K562 (cell line): ENCODE measurements at regions not wholly inside any gene's neighbourhood (a gene's known extent, or its start where the extent isn't known, plus 50 kb on each side); places are given as distances from the start of the nearest gene placed in this dataset.

Source experiments
- ATAC-seq: fragments of 200-7000 bp; cut with Tn5 transposase; 3 replicates; pipeline ENCODE4 v1.9.1; 2020; ENCODE audit warnings: moderate library complexity
- BruUV-seq: library from RNA; stranded (reverse); fragments of 400-500 nt; replicated peaks from 2 replicates; lab custom pipeline; 2021; lab: Mats Ljungman, UMichigan
- CTCF ChIA-PET: fragments of 300-600 bp; formaldehyde crosslinking; extraction: SDS; loops from one replicate; lab custom pipeline; 2021; ENCODE audit warnings: low intra/inter-chr PET ratio; lab: Yijun Ruan, JAX
- POLR2A ChIA-PET: fragments of 300-600, 350-650 bp; sonication (Branson Sonifier 250); formaldehyde crosslinking; extraction: SDS; loops from one replicate; lab custom pipeline; 2021; ENCODE audit warnings: antibody characterized with exemption, inconsistent platforms; lab: Yijun Ruan, JAX
- DNase-seq, 4 experiments: peaks; one replicate each; pipeline versions ENCODE4 v3.0.0 to v3.0.0-alpha.2; 2011 to 2018; ENCODE audit warnings: low spot score in 3 of 4, mixed read lengths in 3 of 4; ENCODE audit errors: extremely low read depth in 1 of 4
- FAIRE-seq: peaks from 2 replicates; lab custom pipeline; 2011; peaks lifted over from hg19 to GRCh38; lab: Jason Lieb, UNC
- H2AFZ ChIP-seq: 2 replicates; pipeline ENCODE4 v1.6.0; 2011; ENCODE audit warnings: low read depth, low read length, control low read depth, inconsistent platforms
- H3K27ac ChIP-seq: fragments of 200-600 bp; 3 replicates; pipeline ENCODE4 v1.8.0; 2011; ENCODE audit warnings: low read depth, mild to moderate bottlenecking, control low read depth, inconsistent platforms, low read length, moderate library complexity, mixed read lengths; ENCODE audit errors: extremely low read depth
- H3K27me3 ChIP-seq, 2 experiments: fragments of 300-600 bp in 1 of 2; 2 replicates in 1 of 2; 3 replicates in 1 of 2; pipeline versions ENCODE4 v1.6.0 to v1.8.0; 2011; ENCODE audit warnings: inconsistent platforms in 2 of 2, low read length in 2 of 2, mild to moderate bottlenecking in 1 of 2, mixed read lengths in 1 of 2, moderate library complexity in 1 of 2; ENCODE audit not compliant: control insufficient read depth in 2 of 2, insufficient read depth in 2 of 2
- H3K36me3 ChIP-seq: fragments of 300-600 bp; 3 replicates; pipeline ENCODE4 v1.8.0; 2011; ENCODE audit warnings: mild to moderate bottlenecking, low read length, inconsistent platforms; ENCODE audit not compliant: control insufficient read depth, insufficient read depth
- H3K4me1 ChIP-seq, 2 experiments: fragments of 200-600 bp in 1 of 2; replicated peaks in 1 of 2; 2 replicates in 1 of 2; 3 replicates in 1 of 2; pipeline versions ENCODE4 v1.5.1 to v1.8.0; 2011; ENCODE audit warnings: inconsistent platforms in 2 of 2, low read length in 2 of 2, mild to moderate bottlenecking in 1 of 2, mixed read lengths in 1 of 2, moderate library complexity in 1 of 2; ENCODE audit not compliant: control insufficient read depth in 2 of 2, insufficient read depth in 2 of 2
- H3K4me2 ChIP-seq: 2 replicates; pipeline ENCODE4 v1.6.1; 2011; ENCODE audit warnings: low read length, control low read depth, inconsistent platforms, mixed read lengths; ENCODE audit not compliant: insufficient read depth
- H3K4me3 ChIP-seq: fragments of 200-600 bp; sonication (generic), shearing (Covaris generic); 2 replicates; pipeline ENCODE4 v1.5.1; 2016; ENCODE audit warnings: control low read depth, inconsistent platforms
- H3K79me2 ChIP-seq: fragments of 200-600 bp; 3 replicates; pipeline ENCODE4 v1.8.0; 2011; ENCODE audit warnings: low read length, inconsistent platforms; ENCODE audit not compliant: control insufficient read depth, insufficient read depth
- H3K9ac ChIP-seq, 2 experiments: 2 replicates each; pipeline versions ENCODE4 v1.6.0 to v1.6.1; 2011; ENCODE audit warnings: low read depth in 2 of 2, low read length in 2 of 2, control low read depth in 1 of 2, inconsistent platforms in 1 of 2, mild to moderate bottlenecking in 1 of 2, mixed read lengths in 1 of 2; ENCODE audit not compliant: insufficient read depth in 1 of 2
- H3K9me1 ChIP-seq: one replicate; pipeline ENCODE4 v1.6.0; 2011; ENCODE audit warnings: inconsistent platforms, mild to moderate bottlenecking, low read length, moderate library complexity; ENCODE audit not compliant: control insufficient read depth, insufficient read depth
- H3K9me3 ChIP-seq: replicated peaks from 2 replicates; pipeline ENCODE4 v1.5.1; 2011; ENCODE audit warnings: low read depth, low read length, inconsistent platforms; ENCODE audit not compliant: control insufficient read depth, insufficient read depth
- H4K20me1 ChIP-seq: replicated peaks from 2 replicates; pipeline ENCODE4 v1.6.1; 2011; ENCODE audit warnings: low read length, inconsistent platforms, mixed read lengths; ENCODE audit not compliant: control insufficient read depth, insufficient read depth
- ELF1 ChIP-seq: fragments of 200-800 bp; sonication (Bioruptor generic); IDR thresholded peaks from 2 replicates; pipeline ENCODE4 v1.6.1; 2016; ENCODE audit warnings: missing genetic modification characterization, missing compliant biosample characterization
- IRF2 ChIP-seq: sonication (generic); formaldehyde crosslinking; IDR thresholded peaks from 2 replicates; pipeline ENCODE4 v1.8.1; 2022; ENCODE audit warnings: mild to moderate bottlenecking, missing genetic modification reagents
- PCBP2 ChIP-seq: fragments of 200-400 bp; formaldehyde crosslinking; IDR thresholded peaks from 2 replicates; pipeline ENCODE4 v1.6.1; 2018; ENCODE audit warnings: low read length, low read depth, mild to moderate bottlenecking, moderate library complexity; ENCODE audit not compliant: poor library complexity, severe bottlenecking
- SIN3B ChIP-seq: fragments of 450-650 bp; IDR thresholded peaks from 2 replicates; pipeline ENCODE4 v1.6.1; 2017; ENCODE audit warnings: low read depth, mild to moderate bottlenecking, moderate library complexity
- ZFX ChIP-seq: sonication (generic); formaldehyde crosslinking; IDR thresholded peaks from 2 replicates; pipeline ENCODE4 v1.8.0; 2022; ENCODE audit warnings: mild to moderate bottlenecking, missing genetic modification reagents, moderate library complexity
- ZNF212 ChIP-seq: fragments of 450-650 bp; formaldehyde crosslinking; IDR thresholded peaks from 2 replicates; pipeline ENCODE4 v1.4.0; 2020; ENCODE audit warnings: mild to moderate bottlenecking
- WGBS: fragments of 100-300 bp; shearing (Covaris generic); methylation state at CpG from one replicate; pipeline ENCODE4 v1.1.6; 2016; ENCODE audit warnings: low coverage, mixed read lengths; ENCODE audit not compliant: insufficient coverage; ENCODE audit errors: missing lambda C conversion rate; 5-methylcytosine and 5-hydroxymethylcytosine counted together
- in situ Hi-C: fragments of 300-500 bp; cut with MboI; formaldehyde crosslinking; loops from 4 replicates; pipeline ENCODE4 v1.15.0; 2018; ENCODE audit warnings: inconsistent platforms, mixed read lengths
- intact Hi-C: fragments of 100-400 bp; cut with micrococcal nuclease; formaldehyde crosslinking; loops from 2 replicates; pipeline ENCODE4 v1.14.2; 2022

DNA sequence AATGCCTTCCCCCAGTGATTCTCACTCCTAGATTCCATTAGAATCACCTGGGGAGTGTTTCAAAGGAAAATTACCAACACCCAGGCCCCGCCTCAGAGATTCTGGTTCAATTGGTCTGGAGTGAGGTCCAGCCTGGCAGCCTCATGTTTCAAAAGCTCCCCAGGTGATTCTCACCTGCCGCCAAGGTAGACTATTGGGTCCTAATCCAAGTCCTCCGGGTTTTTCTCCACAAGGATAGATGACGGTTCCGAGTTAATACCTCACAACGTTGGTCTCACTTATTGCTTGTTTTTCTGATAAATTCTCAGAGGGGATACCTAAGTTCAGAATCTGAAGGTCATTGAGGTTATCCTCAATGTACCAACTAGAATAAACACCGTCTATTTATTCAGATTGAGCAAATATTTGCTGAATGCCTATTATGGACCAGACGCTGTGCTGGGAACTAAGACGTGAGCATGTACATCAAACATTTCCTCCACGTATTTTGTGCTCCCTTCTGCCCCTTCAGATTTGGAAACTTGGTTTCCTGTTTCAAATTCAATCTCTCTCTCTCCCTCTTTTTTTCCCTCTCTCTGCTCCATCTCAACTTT lies 97.5 kb downstream of the SEC16B start:
- FAIRE-seq (no peak), ATAC-seq (no peak), DNase-seq (no peak)
- H3K27me3 ChIP-seq = no peaks in the 10 kb centered on the region
- no peak overlapping the region for H3K4me3 ChIP-seq
- ChIA-PET POLR2A (no interaction called here), CTCF (no interaction called here)
- BruUV-seq = no TSS peak
- WGBS = under 1% methylated on average over 10 of the region's 10 CpGs
- no peaks in the 10 kb centered on the region for H3K9me1 ChIP-seq
- in situ Hi-C loops = no loop called here
- no peak overlapping the region for H2AFZ ChIP-seq
- intact Hi-C loops = no loop called here
- H3K36me3 ChIP-seq = no peaks in the 10 kb centered on the region
- H3K4me2 ChIP-seq = no peak overlapping the region
- no peaks in the 10 kb centered on the region for H4K20me1 ChIP-seq
- H3K9me3 ChIP-seq = no peaks in the 10 kb centered on the region; the same call in 1 of the 2 replicates
- TF ChIP-seq IRF2 (CRISPR knock-in tag) (no peak), ZFX (no peak), ELF1 (tag) (no peak), ZNF212 (CRISPR knock-in tag) (no peak)
- H3K9ac ChIP-seq = no peak overlapping the region
- no peak overlapping the region for H3K27ac ChIP-seq
- no peaks in the 10 kb centered on the region for H3K4me1 ChIP-seq
- no peaks in the 10 kb centered on the region for H3K79me2 ChIP-seq

DNA sequence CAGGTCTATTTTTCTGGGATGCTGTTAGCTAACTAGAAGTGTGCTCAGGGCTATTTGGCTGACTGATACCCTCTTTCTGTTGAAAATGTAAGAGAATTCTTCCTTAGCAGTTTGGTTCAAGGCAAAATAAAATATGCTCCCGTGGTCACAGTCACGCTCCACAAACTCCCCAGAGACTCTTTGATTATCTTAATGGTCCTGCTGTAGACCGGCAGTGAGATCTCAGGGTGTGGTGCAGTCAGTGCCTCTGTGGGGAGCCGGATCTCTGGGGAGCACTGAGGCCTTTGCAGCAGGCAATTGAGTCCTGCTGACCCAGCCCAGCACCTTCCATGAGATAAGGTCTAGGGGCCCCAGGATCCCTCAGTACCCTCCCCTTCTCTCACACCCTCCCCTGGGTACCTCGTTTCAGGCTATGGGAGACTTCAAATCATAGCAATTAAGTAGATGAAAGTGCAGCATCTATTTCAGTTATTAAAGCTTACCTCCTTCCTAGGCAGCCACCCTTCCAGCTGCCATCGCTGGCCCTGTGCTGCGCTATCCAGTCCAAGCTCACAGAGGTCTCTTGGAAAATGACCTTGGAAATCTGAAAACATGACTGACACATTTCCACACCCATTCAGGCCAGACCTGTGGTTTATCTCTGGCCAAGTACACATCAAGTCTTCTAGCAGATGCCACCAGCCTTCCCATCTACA lies 98.1 kb downstream of the SEC16B start:
- FAIRE-seq = no peak
- H3K9me3 ChIP-seq = no peaks in the 10 kb centered on the region; the same call in 1 of the 2 replicates
- H3K4me3 ChIP-seq = no peak overlapping the region
- no peaks in the 10 kb centered on the region for H3K27me3 ChIP-seq
- no peak for DNase-seq
- H3K9ac ChIP-seq = no peak overlapping the region
- no peak overlapping the region for H3K4me2 ChIP-seq
- no TSS peak for BruUV-seq
- no peaks in the 10 kb centered on the region for H3K79me2 ChIP-seq
- POLR2A ChIA-PET = interaction anchor here (0.6 kb wide), 1 partner anchor 349 kb away, joined by 3 read pairs; no protein-coding TSS in a partner anchor
- no peaks in the 10 kb centered on the region for H4K20me1 ChIP-seq
- in situ Hi-C loops = no loop called here
- no peaks in the 10 kb centered on the region for H3K4me1 ChIP-seq
- no peaks in the 10 kb centered on the region for H3K36me3 ChIP-seq
- intact Hi-C loops = no loop called here
- no peak for ATAC-seq
- under 1% methylated on average over 7 of the region's 7 CpGs for WGBS
- no peak overlapping the region for H2AFZ ChIP-seq
- no peak overlapping the region for H3K27ac ChIP-seq
- CTCF ChIA-PET = no interaction called here
- H3K9me1 ChIP-seq = no peaks in the 10 kb centered on the region
- TF ChIP-seq PCBP2 = no peak
- TF ChIP-seq SIN3B = no peak
